GM21825 (cell line): ENCODE measurements at regions not wholly inside any gene's neighbourhood (a gene's known extent, or its start where the extent isn't known, plus 50 kb on each side); places are given as distances from the start of the nearest gene placed in this dataset.
A peak's percentile ranks its signal among the peaks of the same experiment; 100 is the strongest.

Source experiments
- ATAC-seq: cut with Tn5 transposase; IDR thresholded peaks from one replicate; pipeline ENCODE4 v1.9.1; 2021; ENCODE audit warnings: mild to moderate bottlenecking, moderate library complexity; ENCODE audit not compliant: unreplicated experiment

DNA sequence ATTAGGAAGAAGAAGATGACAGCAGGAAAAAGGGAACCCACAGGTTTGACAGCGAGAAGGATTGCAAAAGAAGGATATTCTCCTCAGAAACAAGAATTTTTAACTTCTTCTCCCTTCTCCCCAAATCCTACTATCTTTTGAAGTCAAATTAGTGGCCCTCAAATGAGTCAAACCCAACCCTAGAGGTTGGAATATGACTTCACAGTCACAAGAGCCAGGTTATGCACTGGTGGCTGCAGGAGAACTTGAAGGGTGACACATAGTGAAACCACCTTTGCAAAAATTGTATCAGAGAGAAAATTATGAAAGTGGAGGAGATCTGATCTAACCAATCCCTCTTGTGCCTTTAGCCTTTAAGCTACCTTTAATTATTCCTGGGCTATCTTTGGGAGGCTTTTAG lies 386.2 kb upstream of the CCDC196 start:
- peak; percentile 69 for ATAC-seq

GRCh38 chr14:66101662-66102061 lies 384.5 kb upstream of the CCDC196 start:
- no peak for ATAC-seq

GRCh38 chr14:66104486-66104885 lies 381.7 kb upstream of the CCDC196 start:
- no peak for ATAC-seq

GRCh38 chr14:66105815-66106214 lies 380.4 kb upstream of the CCDC196 start:
- no peak for ATAC-seq

DNA sequence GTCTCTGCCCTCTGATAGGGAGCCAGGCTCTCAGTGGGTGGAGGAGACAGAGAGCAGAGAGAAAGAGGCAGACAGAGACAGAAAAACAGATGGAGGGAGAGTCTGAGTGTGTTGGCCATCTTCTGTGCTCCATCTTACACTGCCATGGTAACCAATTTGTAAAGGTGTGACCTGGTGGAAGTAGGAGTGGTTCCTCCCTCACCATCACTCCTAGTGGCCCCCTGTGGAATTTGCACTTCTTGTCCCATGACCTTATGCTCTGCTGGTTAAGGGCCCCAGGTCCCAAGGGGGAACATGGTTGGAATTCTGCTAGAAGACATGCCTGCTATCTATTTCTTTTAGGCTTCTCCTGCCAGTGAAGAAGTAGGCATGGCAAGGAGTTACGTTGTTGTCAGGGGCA lies 376.7 kb upstream of the CCDC196 start:
- no peak for ATAC-seq

DNA sequence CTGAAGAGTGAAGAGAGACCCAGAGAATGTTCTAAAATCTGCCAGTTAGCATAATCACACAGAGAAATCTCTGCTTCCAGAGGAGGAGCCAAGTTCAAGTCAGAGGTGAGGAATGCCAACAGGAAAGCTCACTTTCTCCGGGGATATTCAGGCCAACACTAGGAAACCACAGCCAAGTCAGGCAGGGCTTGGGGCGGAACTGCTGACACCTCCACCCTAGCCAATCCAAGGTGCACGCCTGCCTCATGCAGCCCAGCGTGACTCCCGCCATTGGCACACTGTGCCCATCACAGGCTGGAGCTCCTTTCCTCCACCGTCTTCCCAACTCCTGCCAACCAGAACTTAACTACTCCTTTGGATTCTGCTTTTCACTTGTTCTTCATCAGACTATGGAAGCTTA lies 374.3 kb upstream of the CCDC196 start:
- no peak for ATAC-seq

GRCh38 chr14:66114071-66114470 lies 372.1 kb upstream of the CCDC196 start:
- no peak for ATAC-seq

DNA sequence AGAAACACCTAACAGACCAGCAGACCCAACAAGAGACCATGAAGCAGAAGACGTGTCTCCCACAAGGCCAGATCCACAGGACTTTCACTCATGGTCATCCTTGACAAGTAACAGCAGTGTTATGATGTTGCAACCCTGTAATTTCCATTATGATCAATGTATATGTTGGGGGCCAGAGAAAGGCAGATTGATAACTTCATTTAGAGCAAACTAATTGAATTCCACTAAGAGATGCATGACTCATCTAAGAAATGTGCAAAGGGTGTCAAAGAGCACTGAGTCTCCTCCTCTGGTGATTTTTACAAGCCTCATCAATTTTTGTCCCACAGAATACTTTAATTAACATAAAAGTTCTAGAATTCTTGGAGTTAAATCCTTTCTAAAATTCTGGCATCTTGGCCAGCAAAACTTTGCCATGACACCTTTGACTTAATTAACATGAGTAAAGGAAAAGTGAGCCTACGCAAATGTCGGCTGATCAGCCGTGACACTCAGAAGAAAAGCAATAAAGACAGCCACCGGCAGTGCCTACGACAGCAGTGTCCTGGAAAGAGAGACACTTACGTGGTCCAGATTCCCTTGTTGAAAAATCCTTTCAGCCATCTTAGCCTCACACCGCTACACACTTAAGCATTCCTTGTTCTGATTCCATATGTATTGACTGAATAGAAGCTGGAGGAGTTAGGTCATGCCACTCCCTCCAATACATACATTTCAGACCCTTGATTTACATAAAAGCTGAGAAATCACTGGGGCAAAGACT lies 370.2 kb upstream of the CCDC196 start:
- no peak for ATAC-seq

DNA sequence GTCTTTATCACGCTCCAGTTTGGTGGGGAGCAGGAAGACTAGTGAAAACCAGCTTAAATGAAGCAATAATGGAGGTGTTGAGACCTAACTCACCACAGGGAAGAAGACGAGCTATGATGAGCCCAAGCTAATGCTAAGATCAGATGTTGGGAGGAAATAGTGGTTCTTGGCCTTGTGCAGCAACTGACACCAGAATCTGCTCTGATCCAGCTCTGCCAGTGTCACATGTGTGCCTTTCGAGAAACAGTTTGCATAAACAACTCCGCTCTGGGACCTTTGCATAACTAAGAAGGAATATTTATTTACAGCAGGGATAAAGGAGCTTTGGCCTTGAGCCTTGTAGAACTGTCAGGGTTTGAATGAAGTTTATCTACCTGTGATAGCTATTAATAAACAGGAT lies 369.4 kb upstream of the CCDC196 start:
- no peak for ATAC-seq

- ATAC-seq: no peak
Measured at GRCh38 chr14:66117600-66117999, 368.6 kb upstream of the CCDC196 start.

GRCh38 chr14:66119606-66120231 lies 366.5 kb upstream of the CCDC196 start:
- no peak for ATAC-seq

DNA sequence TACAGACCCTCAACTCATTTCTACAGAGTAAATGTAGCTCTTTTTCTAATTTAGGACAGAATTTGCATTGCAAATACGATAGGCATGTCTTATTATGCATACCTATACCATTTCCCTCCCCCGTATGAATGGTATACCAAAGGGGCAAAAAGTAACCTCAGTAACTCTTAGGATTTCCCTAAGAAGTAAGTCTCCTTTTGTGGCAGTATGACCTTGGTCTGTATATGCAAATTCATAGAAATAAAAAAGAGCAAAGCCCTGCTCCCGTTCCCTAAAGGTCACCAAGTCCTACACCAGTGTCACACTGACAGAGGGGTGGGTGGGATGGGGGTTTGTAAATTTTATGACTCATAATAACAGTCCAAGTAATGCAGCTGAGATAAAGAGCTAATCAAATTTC lies 365.8 kb upstream of the CCDC196 start:
- no peak for ATAC-seq

DNA sequence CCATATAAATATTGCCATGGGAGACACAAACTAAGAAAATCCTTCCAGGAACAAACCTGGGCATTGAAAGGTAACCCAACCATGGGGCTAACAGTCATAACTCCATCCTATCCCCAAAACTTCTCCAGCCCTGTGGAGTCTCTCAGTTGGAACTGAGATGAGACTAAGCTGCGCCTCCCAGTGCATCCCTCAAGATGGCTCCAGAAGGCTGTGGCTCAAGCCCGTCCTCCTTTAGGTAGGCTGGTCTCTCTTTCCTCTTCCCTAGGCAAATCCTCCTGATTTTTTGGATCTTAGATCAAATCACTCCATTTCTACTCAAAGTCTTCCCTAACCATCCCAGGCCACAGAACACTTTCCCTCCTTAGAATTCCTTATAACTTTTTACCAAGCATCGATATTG lies 364.3 kb upstream of the CCDC196 start:
- no peak for ATAC-seq

- no peak for ATAC-seq
Measured at GRCh38 chr14:66129224-66129623, 356.9 kb upstream of the CCDC196 start.

DNA sequence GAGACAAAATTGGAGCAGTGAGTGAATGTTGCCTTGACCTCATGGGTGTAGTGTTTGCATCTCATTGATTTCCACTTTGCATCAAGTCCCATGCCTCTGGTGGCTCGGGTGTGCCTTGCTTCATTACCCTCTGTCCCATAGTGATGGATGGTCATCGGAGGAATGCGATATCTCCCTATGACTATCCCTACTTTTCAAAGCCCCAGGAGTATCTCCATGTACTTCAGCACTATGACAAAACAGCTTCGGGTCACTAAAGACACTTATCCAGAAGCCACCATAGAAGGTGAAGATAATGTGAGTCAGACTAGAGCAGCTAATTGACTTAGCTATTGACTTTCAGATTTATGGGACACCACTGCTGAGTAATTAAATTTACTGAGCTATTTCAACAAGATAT lies 355.1 kb upstream of the CCDC196 start:
- no peak for ATAC-seq

GRCh38 chr14:66133666-66134065 lies 352.5 kb upstream of the CCDC196 start:
- no peak for ATAC-seq

DNA sequence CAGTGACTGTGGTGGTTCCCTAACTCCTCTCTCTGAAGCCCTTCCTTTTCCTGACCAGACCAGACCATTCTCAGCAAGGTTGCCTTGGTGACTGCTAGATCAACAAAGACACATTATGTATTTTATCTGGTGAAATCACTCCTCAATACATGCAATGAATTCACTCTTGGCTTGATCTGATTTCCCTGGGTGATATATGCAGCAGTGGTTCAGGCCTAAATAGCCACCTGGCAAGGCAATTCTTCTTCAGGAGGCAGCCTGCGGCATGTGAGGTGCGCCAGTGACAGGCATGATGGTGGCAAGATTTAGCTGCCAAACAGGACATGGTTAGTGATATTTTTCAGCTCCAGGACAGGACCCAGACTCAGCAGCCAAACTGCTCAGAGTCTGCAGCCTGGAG lies 350.3 kb upstream of the CCDC196 start:
- ATAC-seq: no peak

- ATAC-seq: no peak
Measured at GRCh38 chr14:66137081-66137480, 349.1 kb upstream of the CCDC196 start.

DNA sequence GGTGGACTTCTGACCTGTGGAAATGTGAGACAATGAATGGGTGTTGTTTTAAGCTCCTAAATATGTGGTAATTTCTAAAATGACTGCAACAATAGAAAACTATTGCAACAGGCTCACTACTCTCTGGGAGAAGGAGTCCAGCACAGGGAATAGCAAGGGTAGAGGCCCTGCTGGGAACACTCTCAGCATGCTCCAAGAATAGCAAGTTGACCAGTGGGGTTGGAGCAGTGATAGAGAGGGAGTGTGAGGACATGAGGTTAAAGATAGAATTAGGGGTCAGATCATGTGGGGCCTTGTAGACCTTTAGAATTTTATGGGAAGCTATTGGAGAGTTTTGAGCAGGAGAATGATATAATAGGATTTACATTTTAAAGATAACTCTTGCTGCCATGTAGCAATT lies 346.7 kb upstream of the CCDC196 start:
- ATAC-seq: no peak

DNA sequence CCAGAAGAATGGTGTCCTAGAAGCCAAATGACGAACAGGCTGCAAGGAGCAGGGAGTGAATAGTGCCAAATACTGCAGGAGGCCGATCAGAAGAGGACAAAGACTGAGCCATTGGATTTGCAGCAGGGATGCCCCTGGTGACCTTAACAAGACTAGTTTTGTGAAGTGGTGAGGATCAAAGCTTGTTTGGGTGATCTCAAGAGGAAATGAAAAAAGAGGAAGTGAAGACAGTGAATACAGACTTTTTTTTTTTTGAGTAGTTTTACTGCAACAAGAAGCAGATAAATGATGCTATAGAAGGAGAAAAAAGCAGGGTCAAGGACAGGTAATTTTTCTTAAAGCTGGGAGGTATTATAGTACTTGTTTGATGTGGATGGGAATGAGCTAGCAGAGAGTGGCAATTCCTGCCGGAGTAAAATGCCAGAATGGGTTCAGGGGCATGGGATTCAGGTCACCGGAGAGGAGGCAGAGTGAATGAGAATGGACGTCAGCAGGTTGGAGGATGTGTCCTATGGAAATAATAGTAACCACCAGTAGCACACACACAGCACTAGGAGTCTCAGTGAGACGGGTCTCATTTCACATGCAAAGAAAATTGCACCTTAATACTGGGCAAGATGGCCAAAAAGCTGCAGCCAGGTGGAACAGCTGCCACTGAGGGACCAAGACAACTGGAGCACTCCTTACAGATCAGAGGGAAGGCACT lies 345.8 kb upstream of the CCDC196 start:
- no peak for ATAC-seq

GRCh38 chr14:66140963-66141362 lies 345.2 kb upstream of the CCDC196 start:
- ATAC-seq: no peak

- no peak for ATAC-seq
Measured at GRCh38 chr14:66141733-66142132, 344.4 kb upstream of the CCDC196 start.
